Ascending aorta (tissue), 2 donors: ENCODE measurements at regions not wholly inside any gene's neighbourhood (a gene's known extent, or its start where the extent isn't known, plus 50 kb on each side); places are given as distances from the start of the nearest gene placed in this dataset.

Experiments
- DNase-seq, 2 donors: peaks; one replicate each; pipeline ENCODE4 v3.0.0-alpha.2; 2019; ENCODE audit warnings: low spot score in 2 of 2
- H3K27ac ChIP-seq, 2 donors: fragments of 200-600 bp; sonication (generic); one replicate each; pipeline ENCODE4 v1.5.1; 2016 to 2017; ENCODE audit warnings: mild to moderate bottlenecking in 1 of 2
- H3K27me3 ChIP-seq: fragments of 200-600 bp; sonication (generic); one replicate; pipeline ENCODE4 v1.5.1; 2017
- H3K36me3 ChIP-seq, 2 donors: fragments of 200-600 bp; sonication (generic); one replicate each; pipeline ENCODE4 v1.5.1; 2016
- H3K4me1 ChIP-seq, 2 donors: fragments of 200-600 bp; sonication (generic); one replicate each; pipeline ENCODE4 v1.5.1; 2016 to 2017; ENCODE audit warnings: mild to moderate bottlenecking in 1 of 2
- H3K4me3 ChIP-seq, 2 donors: fragments of 200-600 bp; sonication (generic); one replicate each; pipeline ENCODE4 v1.5.1; 2016 to 2017; ENCODE audit warnings: mild to moderate bottlenecking in 1 of 2
- H3K9me3 ChIP-seq, 2 donors: fragments of 200-600 bp; sonication (generic); one replicate each; pipeline ENCODE4 v1.5.1; 2016
- intact Hi-C: fragments of 100-400 bp; cut with DNase I; formaldehyde crosslinking; loops from one replicate; pipeline ENCODE4 v1.15.1; 2023
- TF ChIP-seq, protein P1 (sequence below), 3 experiments: fragments of 200-600 bp in 2 of 3; fragments of 450-650 bp in 1 of 3; sonication (generic) in 2 of 3; IDR thresholded peaks; one replicate each; pipeline ENCODE4 v1.5.1; 2016 to 2019; ENCODE audit warnings: antibody characterized with exemption in 3 of 3, mild to moderate bottlenecking in 1 of 3, moderate library complexity in 1 of 3

DNA sequence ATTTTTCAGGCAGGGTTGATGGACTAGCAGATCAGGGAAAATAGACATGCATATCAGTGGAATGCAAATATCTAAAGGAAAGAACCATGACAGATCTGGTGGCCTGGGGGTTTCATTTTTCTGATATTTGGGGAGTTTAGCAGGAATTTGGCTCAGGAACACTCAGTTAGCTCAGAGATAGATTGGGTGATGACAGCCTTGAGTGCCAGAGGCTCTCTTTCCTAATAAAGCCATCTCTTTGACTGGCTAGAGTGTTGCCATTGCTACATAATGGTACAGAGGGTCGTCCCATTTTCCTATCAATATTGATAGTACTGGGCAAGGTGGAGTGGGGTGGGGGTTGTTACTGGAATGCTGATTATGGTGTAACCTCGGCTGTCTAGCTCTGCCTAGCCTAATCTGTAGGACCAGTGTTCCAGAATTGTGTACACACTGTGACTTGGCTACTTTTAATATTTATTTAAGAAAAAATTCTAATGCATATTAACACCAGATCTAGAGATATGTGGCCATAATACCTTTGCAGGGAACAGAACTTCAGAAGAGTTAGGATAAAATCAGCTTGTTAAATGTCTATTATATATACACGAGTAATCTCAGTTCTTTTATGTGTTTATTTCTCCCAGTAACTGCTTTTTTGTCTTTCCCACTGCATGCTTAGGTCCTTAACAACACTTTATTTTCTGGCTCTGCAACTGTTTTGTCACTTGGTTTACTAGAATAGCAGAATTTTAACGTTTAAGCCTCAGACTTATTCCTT lies 145.0 kb upstream of the SPOCK3 start:
- H3K4me1 ChIP-seq: no peaks in the 10 kb centered on the region
- intact Hi-C loops: no loop called here
- no peak overlapping the region for H3K4me3 ChIP-seq

GRCh38 chr4:167380964-167381363 lies 146.7 kb upstream of the SPOCK3 start:
- no peak for DNase-seq
- H3K27me3 ChIP-seq: no peaks in the 10 kb centered on the region
- no peaks in the 10 kb centered on the region for H3K36me3 ChIP-seq
- H3K9me3 ChIP-seq: no peaks in the 10 kb centered on the region
- no peak overlapping the region for H3K27ac ChIP-seq
- TF ChIP-seq, protein P1, sequence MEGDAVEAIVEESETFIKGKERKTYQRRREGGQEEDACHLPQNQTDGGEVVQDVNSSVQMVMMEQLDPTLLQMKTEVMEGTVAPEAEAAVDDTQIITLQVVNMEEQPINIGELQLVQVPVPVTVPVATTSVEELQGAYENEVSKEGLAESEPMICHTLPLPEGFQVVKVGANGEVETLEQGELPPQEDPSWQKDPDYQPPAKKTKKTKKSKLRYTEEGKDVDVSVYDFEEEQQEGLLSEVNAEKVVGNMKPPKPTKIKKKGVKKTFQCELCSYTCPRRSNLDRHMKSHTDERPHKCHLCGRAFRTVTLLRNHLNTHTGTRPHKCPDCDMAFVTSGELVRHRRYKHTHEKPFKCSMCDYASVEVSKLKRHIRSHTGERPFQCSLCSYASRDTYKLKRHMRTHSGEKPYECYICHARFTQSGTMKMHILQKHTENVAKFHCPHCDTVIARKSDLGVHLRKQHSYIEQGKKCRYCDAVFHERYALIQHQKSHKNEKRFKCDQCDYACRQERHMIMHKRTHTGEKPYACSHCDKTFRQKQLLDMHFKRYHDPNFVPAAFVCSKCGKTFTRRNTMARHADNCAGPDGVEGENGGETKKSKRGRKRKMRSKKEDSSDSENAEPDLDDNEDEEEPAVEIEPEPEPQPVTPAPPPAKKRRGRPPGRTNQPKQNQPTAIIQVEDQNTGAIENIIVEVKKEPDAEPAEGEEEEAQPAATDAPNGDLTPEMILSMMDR (IDR thresholded peaks at IDR 0.05): no peak
- no peak overlapping the region for H3K4me3 ChIP-seq
- intact Hi-C loops: no loop called here
- no peaks in the 10 kb centered on the region for H3K4me1 ChIP-seq

More for the DNA sequence above, 145.0 kb upstream of the SPOCK3 start:
- Histone ChIP-seq H3K9me3 (no peaks in the 10 kb centered on the region), H3K27ac (no peak overlapping the region), H3K36me3 (no peaks in the 10 kb centered on the region), H3K27me3 (no peaks in the 10 kb centered on the region)
- TF ChIP-seq, protein P1 (IDR thresholded peaks at IDR 0.05): no peak
- DNase-seq: no peak

GRCh38 chr4:167383291-167383690 lies 149.0 kb upstream of the SPOCK3 start:
- Histone ChIP-seq H3K4me1 (no peaks in the 10 kb centered on the region), H3K4me3 (no peak overlapping the region)

GRCh38 chr4:167397586-167397985 lies 163.3 kb upstream of the SPOCK3 start:
- no peak for DNase-seq
- H3K27ac ChIP-seq: no peak overlapping the region
- H3K4me3 ChIP-seq: no peak overlapping the region
- H3K36me3 ChIP-seq: no peaks in the 10 kb centered on the region
- intact Hi-C loops: no loop called here
- H3K27me3 ChIP-seq: no peaks in the 10 kb centered on the region
- TF ChIP-seq, protein P1 (IDR thresholded peaks at IDR 0.05): no peak
- no peaks in the 10 kb centered on the region for H3K9me3 ChIP-seq
- H3K4me1 ChIP-seq: no peaks in the 10 kb centered on the region

More at GRCh38 chr4:167383291-167383690, 149.0 kb upstream of the SPOCK3 start:
- Histone ChIP-seq H3K9me3 (no peaks in the 10 kb centered on the region), H3K27ac (no peak overlapping the region), H3K36me3 (no peaks in the 10 kb centered on the region), H3K27me3 (no peaks in the 10 kb centered on the region)
- TF ChIP-seq, protein P1 (IDR thresholded peaks at IDR 0.05): no peak
- intact Hi-C loops: no loop called here
- no peak for DNase-seq

GRCh38 chr4:167399201-167399600 lies 164.9 kb upstream of the SPOCK3 start:
- H3K27me3 ChIP-seq: no peaks in the 10 kb centered on the region
- H3K4me1 ChIP-seq: no peaks in the 10 kb centered on the region
- TF ChIP-seq, protein P1 (IDR thresholded peaks at IDR 0.05): no peak
- intact Hi-C loops: no loop called here
- no peak for DNase-seq
- H3K36me3 ChIP-seq: no peaks in the 10 kb centered on the region
- H3K4me3 ChIP-seq: no peak overlapping the region
- H3K27ac ChIP-seq: no peak overlapping the region
- no peaks in the 10 kb centered on the region for H3K9me3 ChIP-seq
